GM19099 (cell line): ENCODE measurements at regions not wholly inside any gene's neighbourhood (a gene's known extent, or its start where the extent isn't known, plus 50 kb on each side); places are given as distances from the start of the nearest gene placed in this dataset.

Source experiments
- POLR2A ChIP-seq: IDR thresholded peaks from 3 replicates; pipeline ENCODE4 v1.6.1; 2011; ENCODE audit warnings: low read depth; ENCODE audit not compliant: insufficient read length; ENCODE audit errors: extremely low read depth

GRCh38 chr3:169029674-169030285 lies 633.7 kb downstream of the MECOM start:
- TF ChIP-seq POLR2A = no peak

DNA sequence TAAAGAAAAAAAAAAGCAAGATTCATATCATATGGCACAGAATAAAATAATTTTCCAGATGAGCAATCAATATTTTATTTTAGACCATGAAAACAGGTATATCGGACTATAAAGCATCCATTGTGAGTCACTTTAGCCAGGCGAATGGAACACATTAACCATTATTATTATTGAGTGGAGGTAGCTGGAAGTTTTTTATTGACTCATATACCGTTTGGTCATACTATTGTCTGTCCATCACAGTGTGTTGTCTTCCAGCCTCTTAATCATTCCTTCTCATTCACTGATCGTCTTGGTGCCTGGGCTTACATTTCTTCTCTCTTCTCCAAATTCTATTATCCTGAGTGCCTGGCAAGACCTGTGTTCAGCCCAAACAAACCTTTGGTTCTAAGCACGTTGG lies 634.8 kb downstream of the MECOM start:
- no peak for TF ChIP-seq POLR2A

DNA sequence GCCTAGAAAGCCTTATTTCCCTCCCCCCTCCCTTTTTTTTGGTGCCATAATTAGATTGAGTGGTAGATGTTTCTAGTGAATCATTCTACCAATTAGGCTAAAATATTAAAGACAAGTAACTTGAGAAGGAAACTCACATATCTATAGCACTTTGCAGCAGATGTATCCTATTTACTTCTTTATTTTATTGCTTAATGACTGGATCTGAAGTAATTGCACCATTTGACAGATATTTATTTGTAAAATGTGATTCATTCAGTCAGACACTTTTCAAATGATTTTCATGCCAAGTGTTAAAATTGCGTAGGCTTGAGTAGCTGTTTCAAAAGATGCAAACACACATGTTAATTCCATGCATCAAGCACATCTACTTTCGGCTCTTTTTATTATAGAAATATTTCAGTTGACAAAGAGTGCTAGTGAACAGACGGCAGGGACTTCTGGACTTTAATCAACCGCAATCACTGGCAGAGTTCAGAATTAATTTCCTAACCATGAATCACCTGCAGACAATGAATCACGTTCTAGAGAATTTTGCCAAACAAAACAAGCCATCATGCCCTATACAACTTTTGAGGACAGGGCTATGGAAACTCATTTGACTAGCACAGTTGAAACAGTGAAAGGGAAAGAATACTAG lies 636.8 kb downstream of the MECOM start:
- TF ChIP-seq POLR2A = no peak

DNA sequence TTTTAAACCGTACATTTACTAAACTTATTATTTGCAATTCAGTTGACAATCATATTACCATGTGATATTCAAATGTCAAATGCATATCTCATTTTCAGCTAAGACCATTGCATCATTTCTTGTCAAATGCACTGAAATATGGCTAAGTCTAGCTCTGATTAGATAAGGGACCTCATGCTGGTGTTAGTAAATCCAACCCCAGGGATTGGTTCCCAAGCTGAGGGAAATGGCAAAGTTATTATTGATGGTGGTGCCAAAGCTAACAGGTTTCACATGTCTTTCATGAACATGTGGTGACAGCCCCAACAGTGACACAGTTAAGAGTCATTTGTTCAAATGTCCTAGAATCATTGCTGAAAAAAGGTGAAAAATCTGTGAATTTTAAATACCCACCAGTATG lies 641.1 kb downstream of the MECOM start:
- TF ChIP-seq POLR2A = no peak

GRCh38 chr3:169020371-169020770 lies 643.1 kb downstream of the MECOM start:
- TF ChIP-seq POLR2A = no peak

GRCh38 chr3:169009453-169009852 lies 654.1 kb downstream of the MECOM start:
- no peak for TF ChIP-seq POLR2A

DNA sequence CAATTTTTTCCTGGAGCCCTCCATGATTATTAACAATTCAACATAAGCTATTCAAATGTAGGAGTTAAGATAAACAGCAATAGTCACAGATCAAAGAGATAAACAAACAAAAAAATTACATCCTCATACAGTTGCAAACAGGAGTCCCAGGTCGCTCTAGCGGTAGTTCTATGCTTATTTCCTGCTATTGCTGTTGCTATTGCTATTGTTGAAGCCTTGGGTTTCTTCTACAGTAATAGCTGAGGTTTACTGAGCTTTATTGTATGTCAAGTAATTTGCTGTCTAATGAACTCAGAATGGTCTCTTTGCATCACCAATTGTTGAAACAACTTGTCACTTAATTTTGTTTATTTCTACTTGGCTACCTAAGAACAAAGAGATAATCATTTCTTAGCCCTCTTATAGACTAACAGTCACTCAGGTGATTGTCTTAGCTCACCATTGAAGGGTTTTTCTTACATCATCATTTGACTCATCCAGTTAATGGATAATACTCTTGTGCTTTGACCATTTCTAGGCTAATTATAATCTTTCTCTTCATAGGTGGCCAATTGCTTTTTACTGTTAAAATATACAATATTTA lies 654.6 kb downstream of the MECOM start:
- no peak for TF ChIP-seq POLR2A

DNA sequence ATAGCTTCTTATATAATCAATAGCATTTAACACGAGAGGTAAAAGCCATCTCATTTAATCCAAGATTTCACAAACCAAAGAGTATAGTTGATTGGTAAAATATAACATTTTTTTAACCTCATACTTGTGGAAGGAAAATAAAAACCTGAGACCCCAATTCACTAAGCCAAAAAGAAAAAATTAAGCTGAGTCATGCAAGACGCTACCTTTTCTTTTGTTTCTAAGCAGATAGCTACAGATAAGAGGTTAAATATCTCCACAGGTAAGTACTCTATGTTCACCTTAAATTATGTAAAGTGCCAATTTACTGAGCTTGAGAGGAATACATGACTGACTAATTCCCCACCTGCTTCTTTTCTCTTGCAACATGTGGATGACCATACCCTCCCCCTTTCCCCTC lies 656.4 kb downstream of the MECOM start:
- no peak for TF ChIP-seq POLR2A

DNA sequence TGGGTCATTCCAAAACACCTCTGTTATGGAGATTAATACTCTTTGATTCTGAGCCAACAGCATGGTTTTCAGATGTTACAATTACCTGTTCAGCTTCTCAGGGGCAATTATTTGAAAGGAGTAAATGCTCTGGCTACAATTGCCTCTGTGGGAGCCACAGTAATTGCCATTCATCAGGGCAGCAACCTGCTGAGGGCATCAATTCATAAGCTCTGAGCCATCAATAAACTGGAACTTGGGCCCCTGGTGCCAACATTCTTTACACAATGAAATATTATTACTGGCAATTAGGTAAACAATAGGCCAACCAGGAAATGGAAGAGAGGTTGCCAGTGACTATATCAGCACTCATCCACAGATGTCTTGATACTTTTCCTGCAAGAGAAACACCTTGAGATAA lies 660.8 kb downstream of the MECOM start:
- no peak for TF ChIP-seq POLR2A

DNA sequence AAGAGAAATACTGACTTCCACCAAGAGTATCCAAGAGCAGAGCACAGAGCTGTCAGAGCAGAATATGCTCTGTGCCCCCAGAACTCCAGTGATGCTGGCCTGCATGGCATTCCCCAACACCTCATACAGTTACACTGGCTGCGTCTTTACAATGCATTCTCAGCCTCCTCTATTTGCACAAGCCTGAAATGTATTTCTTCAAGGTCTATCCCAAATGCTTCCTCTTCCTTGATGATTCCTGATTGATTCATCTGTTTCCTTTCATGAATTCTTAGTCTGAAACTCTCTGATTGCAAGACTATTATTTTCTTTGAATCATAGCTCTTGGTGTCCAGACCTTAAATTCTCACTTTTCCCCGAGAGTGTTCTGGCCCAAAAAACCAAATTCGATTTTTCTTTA lies 664.7 kb downstream of the MECOM start:
- TF ChIP-seq POLR2A = no peak

DNA sequence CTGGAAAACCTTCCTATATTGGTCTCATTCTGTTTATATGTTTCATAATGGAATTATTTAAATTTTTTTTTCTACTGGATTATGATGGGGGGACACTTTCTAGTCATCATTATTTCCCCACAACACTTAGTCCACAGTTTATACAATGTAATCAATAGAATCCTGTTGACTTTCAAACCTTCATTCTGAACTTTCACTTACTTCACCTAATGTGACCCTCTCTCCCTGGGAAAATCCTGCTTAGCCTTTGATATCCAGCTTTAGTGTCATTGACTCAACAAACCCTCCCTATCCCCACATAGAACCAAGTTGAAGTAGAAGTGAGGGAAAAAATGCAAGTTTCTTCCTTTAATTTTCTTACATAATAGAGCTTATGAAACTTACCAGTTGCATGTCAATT lies 666.0 kb downstream of the MECOM start:
- TF ChIP-seq POLR2A = no peak

GRCh38 chr3:168996622-168997021 lies 666.9 kb downstream of the MECOM start:
- no peak for TF ChIP-seq POLR2A

GRCh38 chr3:168995129-168995528 lies 668.4 kb downstream of the MECOM start:
- no peak for TF ChIP-seq POLR2A

DNA sequence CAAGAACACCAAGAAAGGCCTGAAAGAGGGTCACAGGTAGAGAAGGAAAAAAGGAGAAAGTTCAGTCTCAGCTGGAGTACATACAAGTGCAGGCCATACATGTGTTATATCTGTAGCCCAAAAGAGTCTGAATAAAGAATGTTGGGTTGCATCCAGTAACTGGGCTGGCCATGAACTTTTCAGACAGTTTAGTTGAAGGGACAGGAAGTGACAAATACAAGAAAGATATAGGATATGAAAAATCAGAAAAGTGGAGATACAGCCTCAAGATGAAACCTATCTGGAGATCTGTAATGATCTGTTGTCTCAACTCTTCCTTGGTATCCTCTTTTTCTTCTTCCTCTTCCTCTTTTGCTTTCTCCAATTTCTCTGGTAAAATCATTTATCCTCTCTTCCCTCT lies 671.7 kb downstream of the MECOM start:
- TF ChIP-seq POLR2A = no peak

GRCh38 chr3:168990621-168991020 lies 672.9 kb downstream of the MECOM start:
- no peak for TF ChIP-seq POLR2A

DNA sequence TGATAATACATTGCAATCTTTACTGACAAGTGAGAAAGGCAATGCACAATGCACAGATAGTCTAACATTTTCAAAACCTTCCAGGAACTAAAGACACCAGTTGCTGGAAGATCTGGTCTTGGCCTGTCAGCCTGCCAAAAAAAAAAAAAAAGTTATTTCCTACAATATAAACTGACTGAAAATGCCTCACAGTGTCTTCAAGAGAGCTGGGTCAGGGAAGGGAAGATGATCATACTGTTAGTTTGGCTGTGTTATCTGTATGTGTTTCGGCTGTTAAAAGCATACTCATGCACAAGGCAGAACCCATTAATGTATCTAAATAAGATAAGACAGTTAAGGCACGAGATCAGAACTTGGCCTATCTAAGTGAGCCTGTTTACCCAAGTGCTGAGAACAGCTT lies 673.4 kb downstream of the MECOM start:
- no peak for TF ChIP-seq POLR2A
